ENCODE measurements at regions not wholly inside any gene's neighbourhood (a gene's known extent, or its start where the extent isn't known, plus 50 kb on each side); places are given as distances from the start of the nearest gene placed in this dataset.

DNA sequence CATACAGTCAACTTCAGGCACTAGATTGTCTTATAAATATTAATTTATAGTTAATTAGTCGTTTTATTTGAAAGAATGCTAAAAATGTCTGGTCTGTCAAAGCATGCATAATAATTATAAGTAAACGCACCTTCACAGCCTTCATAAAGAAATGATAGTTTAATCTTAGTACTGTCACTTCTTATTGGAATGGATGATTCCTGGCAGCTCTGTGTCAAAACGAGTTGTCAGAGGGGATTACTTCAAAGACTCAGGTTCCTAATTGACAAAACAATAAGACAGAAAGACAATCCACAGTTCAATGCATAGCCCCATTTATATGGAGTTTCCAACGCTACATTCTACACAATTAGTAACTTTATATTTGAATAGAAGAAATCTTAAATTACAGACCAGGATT is 461.3 kb upstream of the TECRL start:
- CTCF ChIA-PET (ENCODE audit: partially characterized antibody), result interaction anchor here (0.6 kb wide), 1 partner anchor 799 kb away, joined by 3 read pairs; no protein-coding TSS in a partner anchor
- no peak overlapping the region for H4K5ac ChIP-seq (ENCODE audit: insufficient read length, low read depth, low read length)
- no peaks in the 10 kb centered on the region for H4K20me1 ChIP-seq (replicated peaks in 1 of 2; ENCODE audit: control insufficient read depth in 1 of 2, insufficient read depth in 2 of 2, low read length in 2 of 2)
- POLR2A ChIA-PET (ENCODE audit: partially characterized antibody), result no interaction called here
- no peak overlapping the region for H3K9ac ChIP-seq (replicated peaks in 1 of 4; ENCODE audit: extremely low read depth in 1 of 4, low read depth in 3 of 4, low read length in 3 of 4)
- H3K23ac ChIP-seq (ENCODE audit: insufficient read length), result no peak overlapping the region
- H2BK5ac ChIP-seq (ENCODE audit: low read depth, low read length), result no peak overlapping the region
- H2AFZ ChIP-seq (ENCODE audit: low read length), result no peak overlapping the region
- H3K79me1 ChIP-seq (ENCODE audit: low read depth, low read length), result no peaks in the 10 kb centered on the region
- H2BK20ac ChIP-seq (ENCODE audit: low read length), result no peak overlapping the region
- no peaks in the 10 kb centered on the region for H3K23me2 ChIP-seq (ENCODE audit: low read depth, low read length)
- H3K14ac ChIP-seq (ENCODE audit: insufficient read length), result no peak overlapping the region
- H2BK120ac ChIP-seq (replicated peaks; ENCODE audit: low read depth, low read length), result no peak overlapping the region
- no peak overlapping the region for H3K4me3 ChIP-seq (ENCODE audit: extremely low read depth in 1 of 4, insufficient read depth in 2 of 4, low read depth in 3 of 4, low read length in 4 of 4)
- no peak overlapping the region for H3K4me2 ChIP-seq (ENCODE audit: insufficient read depth in 1 of 2, low read depth in 2 of 2, low read length in 2 of 2)
- H3K27me3 ChIP-seq (replicated peaks in 1 of 4; ENCODE audit: control insufficient read depth in 3 of 4, extremely low read depth in 1 of 4, insufficient read depth in 3 of 4, low read length in 3 of 4), result no peaks in the 10 kb centered on the region
- no peak overlapping the region for H3K18ac ChIP-seq (ENCODE audit: extremely low read depth, low read length)
- FAIRE-seq (no peak), DNase-seq (ENCODE audit: low read depth in 1 of 2, low spot score in 2 of 2) (no peak)
- H3K36me3 ChIP-seq (ENCODE audit: control insufficient read depth in 2 of 4, insufficient read depth in 4 of 4, low read length in 3 of 4), result no peaks in the 10 kb centered on the region
- peaks cover 2 to 3% of the 10 kb centered on the region in 2 experiments; a peak in 1 of 4 replicates for H3K9me3 ChIP-seq (ENCODE audit: insufficient read depth in 2 of 2, low read depth in 1 of 2, low read length in 1 of 2)
- H2BK15ac ChIP-seq (ENCODE audit: low read length), result no peak overlapping the region
- H2AK5ac ChIP-seq (ENCODE audit: low read depth, low read length), result no peak overlapping the region
- 73% methylated on average over 4 of the region's 4 CpGs; no CpG with 5 or more reads in 1 of the 2 experiments for WGBS, 2 experiments (ENCODE audit: extremely low coverage in 1 of 2, insufficient coverage in 1 of 2, insufficient read length in 1 of 2, insufficient replicate concordance in 2 of 2, low coverage in 1 of 2, low lambda C conversion rate in 2 of 2, missing lambda C conversion rate in 1 of 2)
- no peak overlapping the region for H3K56ac ChIP-seq (replicated peaks; ENCODE audit: insufficient read length, low read depth, low read length)
- H3K27ac ChIP-seq (ENCODE audit: low read depth, low read length), result no peak overlapping the region
- H4K8ac ChIP-seq (ENCODE audit: extremely low read depth, insufficient read depth, low read length), result no peak overlapping the region
- H2BK12ac ChIP-seq (ENCODE audit: low read depth, low read length), result no peak overlapping the region
- no peak overlapping the region for H4K91ac ChIP-seq (replicated peaks; ENCODE audit: insufficient read length, low read length)
- H3K79me2 ChIP-seq (ENCODE audit: control insufficient read depth in 1 of 2, insufficient read depth in 2 of 2, low read length in 2 of 2), result no peaks in the 10 kb centered on the region
- H3K4ac ChIP-seq (replicated peaks; ENCODE audit: insufficient read length, low read depth, low read length), result no peak overlapping the region
- no peaks in the 10 kb centered on the region for H3K4me1 ChIP-seq (replicated peaks in 1 of 4; ENCODE audit: control insufficient read depth in 3 of 4, insufficient read depth in 4 of 4, low read length in 3 of 4)
- TF ChIP-seq KDM5A (IDR thresholded peaks at IDR 0.05; ENCODE audit: low read length), result no peak
- TF ChIP-seq BCL11A (IDR thresholded peaks at IDR 0.05; ENCODE audit: low read depth in 2 of 2, low read length in 2 of 2), result no peak
- TF ChIP-seq CBX8 (IDR thresholded peaks at IDR 0.05; ENCODE audit: borderline replicate concordance, low read depth, low read length), result no peak
- TF ChIP-seq, protein P1, sequence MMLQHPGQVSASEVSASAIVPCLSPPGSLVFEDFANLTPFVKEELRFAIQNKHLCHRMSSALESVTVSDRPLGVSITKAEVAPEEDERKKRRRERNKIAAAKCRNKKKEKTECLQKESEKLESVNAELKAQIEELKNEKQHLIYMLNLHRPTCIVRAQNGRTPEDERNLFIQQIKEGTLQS (IDR thresholded peaks at IDR 0.05; ENCODE audit: insufficient read depth, low read depth, low read length), result no peak
- TF ChIP-seq CHD1 (IDR thresholded peaks at IDR 0.05; ENCODE audit: low read depth, low read length), result no peak
- no peak for TF ChIP-seq NANOG (IDR thresholded peaks at IDR 0.05; ENCODE audit: insufficient read depth, low read depth, low read length, poor library complexity, severe bottlenecking)
- TF ChIP-seq HDAC6 (IDR thresholded peaks at IDR 0.05; ENCODE audit: low read depth, low read length), result no peak
- TF ChIP-seq KDM4A (IDR thresholded peaks at IDR 0.05; ENCODE audit: low read depth, low read length, severe bottlenecking), result no peak
- TF ChIP-seq PHF8 (conservative IDR thresholded peaks at IDR 0.05; ENCODE audit: low read depth, low read length), result no peak
- TF ChIP-seq EGR1 (IDR thresholded peaks at IDR 0.05; ENCODE audit: borderline replicate concordance, low read depth, low read length), result no peak
- no peak for TF ChIP-seq SUZ12 (IDR thresholded peaks at IDR 0.05; ENCODE audit: low read length)
